ENCODE measurements at regions not wholly inside any gene's neighbourhood (a gene's known extent, or its start where the extent isn't known, plus 50 kb on each side); places are given as distances from the start of the nearest gene placed in this dataset.

GRCh38 chr2:41937921-41938708, 109.7 kb upstream of the PKDCC start:
- ATAC-seq (ENCODE audit: low read depth), result peak; percentile 31; the same call in 2 of the 3 replicates
- Histone ChIP-seq H3K27me3 (ENCODE audit: insufficient read depth, poor library complexity, severe bottlenecking) (no peaks in the 10 kb centered on the region), H3K27ac (ENCODE audit: poor library complexity, severe bottlenecking) (no peak overlapping the region), H3K4me3 (ENCODE audit: severe bottlenecking) (no peak overlapping the region), H3K9me3 (ENCODE audit: severe bottlenecking) (no peaks in the 10 kb centered on the region), H3K4me1 (ENCODE audit: insufficient read depth, poor library complexity, severe bottlenecking) (no peaks in the 10 kb centered on the region), H3K36me3 (ENCODE audit: low read depth) (no peaks in the 10 kb centered on the region)
- no peak for TF ChIP-seq CTCF (IDR thresholded peaks at IDR 0.05; ENCODE audit: poor library complexity, severe bottlenecking)
- DNase-seq (ENCODE audit: low spot score), result no peak

GRCh38 chr2:41940060-41940744, 107.6 kb upstream of the PKDCC start:
- H3K4me1 ChIP-seq (ENCODE audit: insufficient read depth, poor library complexity, severe bottlenecking), result no peaks in the 10 kb centered on the region
- TF ChIP-seq CTCF (IDR thresholded peaks at IDR 0.05; ENCODE audit: poor library complexity, severe bottlenecking), result no peak

GRCh38 chr2:41940745-41941063, 107.1 kb upstream of the PKDCC start:
- no peak for ATAC-seq (ENCODE audit: low read depth)
- H3K4me1 ChIP-seq (ENCODE audit: insufficient read depth, poor library complexity, severe bottlenecking), result no peaks in the 10 kb centered on the region
- TF ChIP-seq CTCF (IDR thresholded peaks at IDR 0.05; ENCODE audit: poor library complexity, severe bottlenecking), result no peak
- H3K27ac ChIP-seq (ENCODE audit: poor library complexity, severe bottlenecking), result no peak overlapping the region
- H3K9me3 ChIP-seq (ENCODE audit: severe bottlenecking), result no peaks in the 10 kb centered on the region
- no peaks in the 10 kb centered on the region for H3K27me3 ChIP-seq (ENCODE audit: insufficient read depth, poor library complexity, severe bottlenecking)
- no peaks in the 10 kb centered on the region for H3K36me3 ChIP-seq (ENCODE audit: low read depth)
- no peak for DNase-seq (ENCODE audit: low spot score)
- no peak overlapping the region for H3K4me3 ChIP-seq (ENCODE audit: severe bottlenecking)

More at GRCh38 chr2:41940060-41940744, 107.6 kb upstream of the PKDCC start:
- ATAC-seq (ENCODE audit: low read depth) (no peak), DNase-seq (ENCODE audit: low spot score) (no peak)
- Histone ChIP-seq H3K9me3 (ENCODE audit: severe bottlenecking) (no peaks in the 10 kb centered on the region), H3K4me3 (ENCODE audit: severe bottlenecking) (no peak overlapping the region), H3K27ac (ENCODE audit: poor library complexity, severe bottlenecking) (no peak overlapping the region), H3K36me3 (ENCODE audit: low read depth) (no peaks in the 10 kb centered on the region), H3K27me3 (ENCODE audit: insufficient read depth, poor library complexity, severe bottlenecking) (no peaks in the 10 kb centered on the region)

- Histone ChIP-seq H3K36me3 (ENCODE audit: low read depth) (no peaks in the 10 kb centered on the region), H3K27ac (ENCODE audit: poor library complexity, severe bottlenecking) (no peak overlapping the region), H3K4me3 (ENCODE audit: severe bottlenecking) (no peak overlapping the region), H3K9me3 (ENCODE audit: severe bottlenecking) (no peaks in the 10 kb centered on the region), H3K4me1 (ENCODE audit: insufficient read depth, poor library complexity, severe bottlenecking) (no peaks in the 10 kb centered on the region), H3K27me3 (ENCODE audit: insufficient read depth, poor library complexity, severe bottlenecking) (no peaks in the 10 kb centered on the region)
- DNase-seq (ENCODE audit: low spot score) (no peak), ATAC-seq (ENCODE audit: low read depth) (no peak)
- no peak for TF ChIP-seq CTCF (IDR thresholded peaks at IDR 0.05; ENCODE audit: poor library complexity, severe bottlenecking)
These were observed 106.0 kb upstream of the PKDCC start for GRCh38 chr2:41941831-41942230.

- no peak for ATAC-seq (ENCODE audit: low read depth)
- Histone ChIP-seq H3K9me3 (ENCODE audit: severe bottlenecking) (no peaks in the 10 kb centered on the region), H3K27me3 (ENCODE audit: insufficient read depth, poor library complexity, severe bottlenecking) (no peaks in the 10 kb centered on the region), H3K27ac (ENCODE audit: poor library complexity, severe bottlenecking) (no peak overlapping the region), H3K4me3 (ENCODE audit: severe bottlenecking) (no peak overlapping the region), H3K4me1 (ENCODE audit: insufficient read depth, poor library complexity, severe bottlenecking) (no peaks in the 10 kb centered on the region), H3K36me3 (ENCODE audit: low read depth) (no peaks in the 10 kb centered on the region)
- no peak for TF ChIP-seq CTCF (IDR thresholded peaks at IDR 0.05; ENCODE audit: poor library complexity, severe bottlenecking)
- DNase-seq (ENCODE audit: low spot score), result no peak
These were observed 105.5 kb upstream of the PKDCC start for GRCh38 chr2:41942278-41942677.

Data from RWPE2 (cell line).